Gastroesophageal sphincter (tissue), 3 donors: ENCODE measurements at regions not wholly inside any gene's neighbourhood (a gene's known extent, or its start where the extent isn't known, plus 50 kb on each side); places are given as distances from the start of the nearest gene placed in this dataset.

Experiments
- CTCF ChIP-seq, 4 experiments: fragments of 200-600 bp in 2 of 4; fragments of 450-650 bp in 2 of 4; sonication (generic) in 1 of 4; IDR thresholded peaks; one replicate each; pipeline ENCODE4 v1.5.1; 2017 to 2019; ENCODE audit warnings: antibody characterized with exemption in 4 of 4, mild to moderate bottlenecking in 2 of 4, moderate library complexity in 2 of 4
- EP300 ChIP-seq: sonication (generic); formaldehyde crosslinking; IDR thresholded peaks from one replicate; pipeline ENCODE4 v1.6.1; 2017; ENCODE audit warnings: antibody characterized with exemption, mild to moderate bottlenecking
- POLR2AphosphoS5 ChIP-seq: sonication (generic); formaldehyde crosslinking; IDR thresholded peaks from one replicate; pipeline ENCODE4 v1.6.1; 2017; ENCODE audit warnings: antibody characterized with exemption

- TF ChIP-seq CTCF (IDR thresholded peaks at IDR 0.05) (no peak), POLR2AphosphoS5 (no peak), EP300 (no peak)
Observed at GRCh38 chr3:187942658-187943241, 197.5 kb upstream of the BCL6 start.
